A549 (cell line): ENCODE measurements at regions not wholly inside any gene's neighbourhood (a gene's known extent, or its start where the extent isn't known, plus 50 kb on each side); places are given as distances from the start of the nearest gene placed in this dataset.
"Not testable (repeated sequence)": the region's sequence is repeated elsewhere in the genome, so short reads cannot be mapped to it uniquely, and the experiment has no call there.

Experiments
- ATAC-seq, 2 experiments: fragments of 200-7000 bp in 1 of 2; fragments of >200 bp in 1 of 2; cut with Nextera tagmentation in 1 of 2; cut with Tn5 transposase in 1 of 2; 3 replicates each; pipeline versions ENCODE4 v1.8.0 to v1.9.1; 2018 to 2020; ENCODE audit warnings: mild to moderate bottlenecking in 1 of 2, moderate library complexity in 1 of 2
- CTCF ChIA-PET: fragments of 300-600 bp; sonication (Branson Sonifier 250); formaldehyde crosslinking; extraction: SDS; loops from one replicate; lab custom pipeline; 2021; ENCODE audit warnings: antibody characterized with exemption, inconsistent platforms; lab: Yijun Ruan, JAX
- POLR2A ChIA-PET: fragments of 350-600 bp; formaldehyde crosslinking; extraction: SDS; loops from one replicate; lab custom pipeline; 2021; ENCODE audit warnings: antibody characterized with exemption, inconsistent platforms; lab: Yijun Ruan, JAX
- DNase-seq, 2 experiments: peaks; one replicate each; pipeline versions ENCODE4 v3.0.0 to v3.0.0-alpha.2; 2011 to 2016; ENCODE audit warnings: low read depth in 1 of 2, low spot score in 1 of 2
- FAIRE-seq: peaks from 2 replicates; lab custom pipeline; 2011; peaks lifted over from hg19 to GRCh38; lab: Jason Lieb, UNC
- H3K27ac ChIP-seq, 2 experiments: fragments of >200 bp; sonication (Bioruptor Twin); formaldehyde crosslinking; 3 replicates each; pipeline ENCODE4 v1.5.1; 2016 to 2017
- H3K4me1 ChIP-seq: fragments of >200 bp; sonication (Bioruptor Twin); formaldehyde crosslinking; 3 replicates; pipeline ENCODE4 v1.6.1; 2016
- H3K4me2 ChIP-seq: fragments of >200 bp; sonication (Bioruptor Twin); formaldehyde crosslinking; 3 replicates; pipeline ENCODE4 v1.6.1; 2016
- H3K4me3 ChIP-seq: fragments of >200 bp; sonication (Bioruptor Twin); formaldehyde crosslinking; 3 replicates; pipeline ENCODE4 v1.5.1; 2016
- H3K9me3 ChIP-seq: fragments of >200 bp; sonication (Bioruptor Twin); formaldehyde crosslinking; 3 replicates; pipeline ENCODE4 v1.6.1; 2016
- WGBS: methylation state at CpG from one replicate; pipeline ENCODE4 v1.1.6; 2017; ENCODE audit errors: missing lambda C conversion rate; 5-methylcytosine and 5-hydroxymethylcytosine counted together

GRCh38 chr22:15772337-15772736 lies 82.5 kb downstream of the POTEH start:
- H3K4me2 ChIP-seq, H3K9me3 ChIP-seq, FAIRE-seq, DNase-seq, H3K4me1 ChIP-seq, H3K4me3 ChIP-seq, ATAC-seq, POLR2A ChIA-PET, CTCF ChIA-PET, H3K27ac ChIP-seq: not testable (repeated sequence)
- WGBS, result 20% methylated on average over 3 of the region's 3 CpGs

- DNase-seq, CTCF ChIA-PET, H3K4me1 ChIP-seq, H3K9me3 ChIP-seq, POLR2A ChIA-PET, H3K4me2 ChIP-seq, ATAC-seq, H3K4me3 ChIP-seq, FAIRE-seq, H3K27ac ChIP-seq: not testable (repeated sequence)
- WGBS, result 51% methylated on average over 3 of the region's 7 CpGs
These were observed 85.3 kb downstream of the POTEH start for GRCh38 chr22:15775118-15775517.

- 79% methylated on average over 6 of the region's 43 CpGs for WGBS
- H3K9me3 ChIP-seq, H3K4me2 ChIP-seq, POLR2A ChIA-PET, H3K27ac ChIP-seq, CTCF ChIA-PET, H3K4me1 ChIP-seq, FAIRE-seq, H3K4me3 ChIP-seq: not testable (repeated sequence)
- ATAC-seq (peak; percentile 87 to 99), DNase-seq (peak in 1 of 2 experiments; percentile 18)
These were observed 86.1 kb downstream of the POTEH start for GRCh38 chr22:15775670-15776669.

GRCh38 chr22:15776727-15777126 lies 86.9 kb downstream of the POTEH start:
- CTCF ChIA-PET, H3K27ac ChIP-seq, DNase-seq, H3K9me3 ChIP-seq, H3K4me3 ChIP-seq, POLR2A ChIA-PET, H3K4me1 ChIP-seq, FAIRE-seq: not testable (repeated sequence)
- peak; percentile 57 to 73 for ATAC-seq
- H3K4me2 ChIP-seq, result peak overlapping the region; percentile 43; the same call in 1 of the 3 replicates
- 0% methylated on average over 1 of the region's 16 CpGs for WGBS

- ATAC-seq, result peak; percentile 7 to 72
- POLR2A ChIA-PET, result not testable (repeated sequence)
These were observed 87.3 kb downstream of the POTEH start for GRCh38 chr22:15777150-15777549.

GRCh38 chr22:15777557-15777956 lies 87.7 kb downstream of the POTEH start:
- DNase-seq, POLR2A ChIA-PET, H3K4me1 ChIP-seq, CTCF ChIA-PET, H3K4me3 ChIP-seq, H3K9me3 ChIP-seq, FAIRE-seq, H3K27ac ChIP-seq, H3K4me2 ChIP-seq: not testable (repeated sequence)
- ATAC-seq, result peak; percentile 89 to 93
- WGBS, result no CpG with 5 or more reads among the region's 19 CpGs

More at GRCh38 chr22:15777150-15777549, 87.3 kb downstream of the POTEH start:
- H3K4me1 ChIP-seq, FAIRE-seq, DNase-seq, H3K9me3 ChIP-seq, CTCF ChIA-PET, H3K27ac ChIP-seq, H3K4me3 ChIP-seq: not testable (repeated sequence)
- H3K4me2 ChIP-seq, result peak overlapping the region; percentile 43; the same call in 1 of the 3 replicates
- no CpG with 5 or more reads among the region's 24 CpGs for WGBS

- H3K4me3 ChIP-seq, CTCF ChIA-PET, H3K4me2 ChIP-seq, ATAC-seq, H3K4me1 ChIP-seq, DNase-seq, FAIRE-seq, H3K27ac ChIP-seq, H3K9me3 ChIP-seq, POLR2A ChIA-PET: not testable (repeated sequence)
- WGBS, result 64% methylated on average over 6 of the region's 6 CpGs
These were observed 88.5 kb downstream of the POTEH start for GRCh38 chr22:15778366-15778765.

GRCh38 chr22:15781652-15782051 lies 91.8 kb downstream of the POTEH start:
- 44% methylated on average over 1 of the region's 1 CpG for WGBS
- POLR2A ChIA-PET, H3K9me3 ChIP-seq, ATAC-seq, DNase-seq, H3K4me1 ChIP-seq, H3K27ac ChIP-seq, FAIRE-seq, CTCF ChIA-PET, H3K4me3 ChIP-seq, H3K4me2 ChIP-seq: not testable (repeated sequence)

GRCh38 chr22:15782933-15783332 lies 93.1 kb downstream of the POTEH start:
- H3K4me1 ChIP-seq, FAIRE-seq, H3K9me3 ChIP-seq, CTCF ChIA-PET, ATAC-seq, H3K27ac ChIP-seq, DNase-seq, H3K4me3 ChIP-seq, POLR2A ChIA-PET, H3K4me2 ChIP-seq: not testable (repeated sequence)
- WGBS, result no CpG with 5 or more reads among the region's 2 CpGs

- no CpG with 5 or more reads among the region's 34 CpGs for WGBS
- H3K4me2 ChIP-seq, H3K27ac ChIP-seq, DNase-seq, H3K4me3 ChIP-seq, FAIRE-seq, H3K9me3 ChIP-seq, H3K4me1 ChIP-seq, CTCF ChIA-PET, POLR2A ChIA-PET: not testable (repeated sequence)
- peak; percentile 99 for ATAC-seq
These were observed 94.7 kb downstream of the POTEH start for GRCh38 chr22:15784383-15785085.
